ENCODE measurements at regions not wholly inside any gene's neighbourhood (a gene's known extent, or its start where the extent isn't known, plus 50 kb on each side); places are given as distances from the start of the nearest gene placed in this dataset.

- 90% methylated on average over 8 of the region's 8 CpGs for WGBS (ENCODE audit: insufficient coverage)
- no peak overlapping the region for H3K4me2 ChIP-seq (replicated peaks; ENCODE audit: low read depth, low read length, poor library complexity, severe bottlenecking)
- H3K4me1 Mint-ChIP-seq: no peaks in the 10 kb centered on the region
- H3K9ac ChIP-seq (ENCODE audit: low read length): no peak overlapping the region
- no peak for DNase-seq
- ChIA-PET POLR2A (no interaction called here), CTCF (no interaction called here)
- no peak overlapping the region for H3K4me3 Mint-ChIP-seq
- no peak for ATAC-seq (ENCODE audit: low read depth)
- no peak for TF ChIP-seq CTCF (IDR thresholded peaks at IDR 0.05)
- TF ChIP-seq EZH2 (IDR thresholded peaks at IDR 0.05; ENCODE audit: borderline replicate concordance, insufficient read depth, low read depth, low read length, poor library complexity, severe bottlenecking): no peak
- H2AFZ ChIP-seq (ENCODE audit: insufficient read depth, low read depth, low read length, poor library complexity, severe bottlenecking): no peak overlapping the region
- no peaks in the 10 kb centered on the region for H3K27me3 ChIP-seq (replicated peaks in 1 of 4; ENCODE audit: control extremely low read depth in 1 of 4, control insufficient read depth in 3 of 4, insufficient read depth in 4 of 4, low read length in 3 of 4)
- no peaks in the 10 kb centered on the region for H4K20me1 ChIP-seq (ENCODE audit: control insufficient read depth, insufficient read depth, low read length, poor library complexity, severe bottlenecking)
- H3K36me3 ChIP-seq (replicated peaks in 1 of 2; ENCODE audit: control extremely low read depth in 1 of 2, control insufficient read depth in 1 of 2, extremely low read depth in 1 of 2, insufficient read depth in 2 of 2, low read length in 1 of 2): no peaks in the 10 kb centered on the region
- H3K4me1 ChIP-seq (ENCODE audit: control insufficient read depth in 2 of 2, insufficient read depth in 2 of 2, low read length in 2 of 2): no peaks in the 10 kb centered on the region
- no peaks in the 10 kb centered on the region for H3K79me2 ChIP-seq (ENCODE audit: control insufficient read depth, insufficient read depth, low read length)
- H3K4me3 ChIP-seq (ENCODE audit: control extremely low read depth in 1 of 5, extremely low read depth in 1 of 5, insufficient read depth in 1 of 5, low read depth in 2 of 5, low read length in 4 of 5): no peak overlapping the region
- no peak overlapping the region for H3K27ac ChIP-seq (ENCODE audit: low read length in 2 of 2)
- no peaks in the 10 kb centered on the region for H3K9me3 Mint-ChIP-seq (ENCODE audit: insufficient read depth)
- intact Hi-C loops (cut with micrococcal nuclease): no loop called here
- H3K27ac Mint-ChIP-seq: no peak overlapping the region
- H3K9me3 ChIP-seq (ENCODE audit: control extremely low read depth in 1 of 3, control insufficient read depth in 2 of 3, insufficient read depth in 1 of 3, low read length in 2 of 3): peaks cover 0 to 4% (median 0%) of the 10 kb centered on the region in 3 donors
- H3K27me3 Mint-ChIP-seq: peaks cover 19% of the 10 kb centered on the region
These were observed 224.6 kb downstream of the SYK start for GRCh38 chr9:91026266-91026665.

- no peak overlapping the region for H3K4me2 ChIP-seq (replicated peaks; ENCODE audit: low read depth, low read length, poor library complexity, severe bottlenecking)
- TF ChIP-seq CTCF (IDR thresholded peaks at IDR 0.05) (no peak), EZH2 (IDR thresholded peaks at IDR 0.05; ENCODE audit: borderline replicate concordance, insufficient read depth, low read depth, low read length, poor library complexity, severe bottlenecking) (no peak)
- no peak overlapping the region for H3K4me3 ChIP-seq (ENCODE audit: control extremely low read depth in 1 of 5, extremely low read depth in 1 of 5, insufficient read depth in 1 of 5, low read depth in 2 of 5, low read length in 4 of 5)
- H4K20me1 ChIP-seq (ENCODE audit: control insufficient read depth, insufficient read depth, low read length, poor library complexity, severe bottlenecking): no peaks in the 10 kb centered on the region
- intact Hi-C loops (cut with micrococcal nuclease): no loop called here
- ATAC-seq (ENCODE audit: low read depth): no peak
- H3K36me3 ChIP-seq (replicated peaks in 1 of 2; ENCODE audit: control extremely low read depth in 1 of 2, control insufficient read depth in 1 of 2, extremely low read depth in 1 of 2, insufficient read depth in 2 of 2, low read length in 1 of 2): no peaks in the 10 kb centered on the region
- H3K4me1 ChIP-seq (ENCODE audit: control insufficient read depth in 2 of 2, insufficient read depth in 2 of 2, low read length in 2 of 2): no peaks in the 10 kb centered on the region
- no peaks in the 10 kb centered on the region for H3K79me2 ChIP-seq (ENCODE audit: control insufficient read depth, insufficient read depth, low read length)
- ChIA-PET CTCF (no interaction called here), POLR2A (no interaction called here)
- H3K27ac Mint-ChIP-seq: no peak overlapping the region
- peaks cover 0 to 4% (median 0%) of the 10 kb centered on the region in 3 donors for H3K9me3 ChIP-seq (ENCODE audit: control extremely low read depth in 1 of 3, control insufficient read depth in 2 of 3, insufficient read depth in 1 of 3, low read length in 2 of 3)
- no peak overlapping the region for H3K27ac ChIP-seq (ENCODE audit: low read length in 2 of 2)
- H3K4me1 Mint-ChIP-seq: no peaks in the 10 kb centered on the region
- no peak overlapping the region for H2AFZ ChIP-seq (ENCODE audit: insufficient read depth, low read depth, low read length, poor library complexity, severe bottlenecking)
- no peaks in the 10 kb centered on the region for H3K9me3 Mint-ChIP-seq (ENCODE audit: insufficient read depth)
- no peak for DNase-seq
- no peak overlapping the region for H3K9ac ChIP-seq (ENCODE audit: low read length)
- no peak overlapping the region for H3K4me3 Mint-ChIP-seq
- 100% methylated on average over 3 of the region's 3 CpGs for WGBS (ENCODE audit: insufficient coverage)
- peaks cover 14% of the 10 kb centered on the region for H3K27me3 Mint-ChIP-seq
- H3K27me3 ChIP-seq (replicated peaks in 1 of 4; ENCODE audit: control extremely low read depth in 1 of 4, control insufficient read depth in 3 of 4, insufficient read depth in 4 of 4, low read length in 3 of 4): no peaks in the 10 kb centered on the region
These were observed 225.4 kb downstream of the SYK start for GRCh38 chr9:91027005-91027404.
